ENCODE measurements at regions not wholly inside any gene's neighbourhood (a gene's known extent, or its start where the extent isn't known, plus 50 kb on each side); places are given as distances from the start of the nearest gene placed in this dataset.

DNA sequence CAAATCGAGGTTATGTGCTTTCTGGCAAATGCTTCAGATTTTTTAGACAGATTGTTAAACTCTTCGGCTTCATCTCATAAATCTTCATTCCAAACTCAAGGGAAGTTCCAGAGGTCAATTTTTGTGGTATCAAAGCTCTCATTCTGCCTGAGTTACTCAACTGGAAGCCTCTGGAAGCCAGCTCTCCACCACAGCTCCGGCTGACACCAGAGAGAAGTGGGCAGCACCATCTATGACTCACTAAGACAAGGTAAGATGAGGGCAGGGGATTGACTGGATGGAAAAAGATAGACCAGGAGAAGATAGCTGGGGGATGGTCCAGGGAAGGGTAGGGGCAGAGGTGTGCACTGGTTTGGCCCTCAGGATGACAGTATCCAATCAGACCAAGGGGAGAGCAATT lies 137.3 kb upstream of the HNRNPA3 start:
- H3K9me3 Mint-ChIP-seq (ENCODE audit: low read depth) = no peaks in the 10 kb centered on the region
- POLR2A ChIA-PET = interaction anchor here (0.5 kb wide), 1 partner anchor 736 kb away, joined by 3 read pairs; no protein-coding TSS in a partner anchor
- no peak overlapping the region for H3K4me3 Mint-ChIP-seq
- CTCF ChIA-PET = no interaction called here
- ATAC-seq = no peak
- no peaks in the 10 kb centered on the region for H3K36me3 Mint-ChIP-seq (ENCODE audit: low read depth)
- no peak overlapping the region for H3K27ac Mint-ChIP-seq
- no peaks in the 10 kb centered on the region for H3K4me1 Mint-ChIP-seq
- no peak for DNase-seq
- peaks cover 11% of the 10 kb centered on the region for H3K27me3 Mint-ChIP-seq
- intact Hi-C loops (cut with DNase I, micrococcal nuclease) = no loop called here

DNA sequence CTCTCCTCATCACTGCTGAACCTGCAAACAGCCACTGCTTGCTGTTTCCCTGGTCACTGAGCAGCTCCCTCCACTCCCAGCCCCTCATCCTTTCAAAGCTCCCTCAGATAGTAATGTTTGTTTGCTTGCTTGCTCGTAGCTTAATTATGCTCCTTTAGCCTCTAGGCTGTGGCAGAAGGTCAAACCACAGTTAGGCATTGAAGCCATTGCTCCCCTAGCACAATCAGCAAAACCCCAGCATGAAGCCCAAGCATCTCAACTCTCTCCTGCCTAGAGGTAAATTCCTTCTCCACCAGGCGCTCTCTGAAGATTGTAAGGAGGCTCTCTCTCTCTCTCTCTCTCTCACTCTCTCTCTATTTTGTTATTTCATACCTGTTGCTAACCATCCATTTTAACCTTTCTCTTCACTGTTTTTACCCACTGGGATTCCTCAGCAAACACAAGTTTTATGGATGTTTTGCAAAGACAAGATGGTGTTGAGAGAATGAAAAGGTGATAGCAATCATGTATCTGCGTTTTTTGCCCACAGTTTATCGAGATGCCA lies 135.9 kb upstream of the HNRNPA3 start:
- ATAC-seq (no peak), DNase-seq (no peak)
- H3K4me1 Mint-ChIP-seq = no peaks in the 10 kb centered on the region
- H3K27me3 Mint-ChIP-seq = peaks cover 9% of the 10 kb centered on the region
- no peak overlapping the region for H3K27ac Mint-ChIP-seq
- ChIA-PET CTCF (interaction anchor here (0.6 kb wide), 1 partner anchor 31 kb away, joined by 3 read pairs; no protein-coding TSS in a partner anchor), POLR2A (no interaction called here)
- H3K9me3 Mint-ChIP-seq (ENCODE audit: low read depth) = no peaks in the 10 kb centered on the region
- intact Hi-C loops (cut with DNase I, micrococcal nuclease) = no loop called here
- H3K36me3 Mint-ChIP-seq (ENCODE audit: low read depth) = no peaks in the 10 kb centered on the region
- no peak overlapping the region for H3K4me3 Mint-ChIP-seq

DNA sequence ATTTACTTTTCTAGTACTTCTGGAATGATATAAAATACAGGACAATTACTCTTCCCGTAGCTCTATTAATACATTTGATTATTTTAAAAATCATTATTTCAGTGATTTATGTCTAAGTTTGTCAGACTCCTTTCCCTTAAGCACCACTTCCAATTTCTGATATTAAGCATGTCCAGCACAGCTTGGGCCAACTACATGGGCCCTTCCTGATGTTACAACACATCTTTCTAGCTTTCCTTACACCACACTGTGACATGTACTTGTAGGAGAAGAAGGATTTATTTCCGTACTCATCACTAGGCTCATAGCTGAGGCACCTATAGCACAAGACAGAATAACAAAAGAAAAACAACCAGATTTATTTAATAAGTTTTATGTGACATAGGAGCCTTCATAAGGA lies 134.8 kb upstream of the HNRNPA3 start:
- POLR2A ChIA-PET = no interaction called here
- no peak overlapping the region for H3K4me3 Mint-ChIP-seq
- H3K27ac Mint-ChIP-seq = no peak overlapping the region
- no peak for ATAC-seq
- no peaks in the 10 kb centered on the region for H3K9me3 Mint-ChIP-seq (ENCODE audit: low read depth)
- no peaks in the 10 kb centered on the region for H3K36me3 Mint-ChIP-seq (ENCODE audit: low read depth)
- intact Hi-C loops (cut with DNase I, micrococcal nuclease) = no loop called here
- CTCF ChIA-PET = no interaction called here
- DNase-seq = no peak
- peaks cover 9% of the 10 kb centered on the region for H3K27me3 Mint-ChIP-seq
- no peaks in the 10 kb centered on the region for H3K4me1 Mint-ChIP-seq

DNA sequence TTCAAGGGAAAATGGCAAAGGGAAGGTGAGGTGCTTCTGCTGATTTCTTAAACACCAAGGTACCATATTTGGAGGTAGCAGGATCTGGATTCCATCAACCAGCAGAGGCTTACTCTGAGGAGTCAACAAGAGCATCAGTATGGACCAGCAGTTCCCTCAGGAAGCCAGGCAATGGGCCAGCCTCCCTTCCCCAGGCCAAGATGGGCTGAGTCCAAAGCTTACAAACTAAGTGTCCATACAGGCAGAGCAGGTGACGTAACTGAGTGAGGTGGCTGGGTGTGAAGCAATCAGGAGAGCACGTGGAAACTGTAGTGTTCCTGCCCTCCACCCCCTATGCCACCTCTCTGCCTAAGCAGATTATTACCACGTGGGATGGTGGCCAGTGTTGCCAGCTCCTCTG lies 134.2 kb upstream of the HNRNPA3 start:
- no peaks in the 10 kb centered on the region for H3K36me3 Mint-ChIP-seq (ENCODE audit: low read depth)
- no peaks in the 10 kb centered on the region for H3K9me3 Mint-ChIP-seq (ENCODE audit: low read depth)
- peaks cover 4% of the 10 kb centered on the region for H3K27me3 Mint-ChIP-seq
- no peak for DNase-seq
- intact Hi-C loops (cut with DNase I, micrococcal nuclease) = no loop called here
- CTCF ChIA-PET = interaction anchor here (1.4 kb wide), 1 partner anchor 70 kb away, joined by 4 read pairs; no protein-coding TSS in a partner anchor
- H3K27ac Mint-ChIP-seq = no peak overlapping the region
- H3K4me1 Mint-ChIP-seq = no peaks in the 10 kb centered on the region
- POLR2A ChIA-PET = no interaction called here
- no peak overlapping the region for H3K4me3 Mint-ChIP-seq
- ATAC-seq = no peak

DNA sequence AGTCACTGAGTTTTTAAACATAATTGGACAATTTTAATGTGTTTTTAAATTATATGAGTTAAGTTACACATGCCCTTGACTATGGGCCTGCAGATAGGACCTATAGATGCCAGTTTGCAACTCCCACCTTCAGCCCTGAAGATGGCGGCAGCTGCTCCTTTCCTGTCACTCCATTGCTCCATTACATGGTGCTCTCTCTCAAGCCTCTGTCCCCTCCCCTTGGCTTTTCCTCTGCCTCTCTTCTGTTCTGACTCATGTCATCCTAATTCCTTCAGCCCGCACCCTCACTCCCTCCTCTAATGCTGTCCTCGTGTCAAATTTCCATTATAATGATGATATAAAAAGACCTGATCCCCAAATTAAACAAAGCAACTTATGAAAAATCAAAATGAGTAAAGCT lies 133.7 kb upstream of the HNRNPA3 start:
- H3K27ac Mint-ChIP-seq = no peak overlapping the region
- POLR2A ChIA-PET = no interaction called here
- no peak overlapping the region for H3K4me3 Mint-ChIP-seq
- no peaks in the 10 kb centered on the region for H3K9me3 Mint-ChIP-seq (ENCODE audit: low read depth)
- H3K27me3 Mint-ChIP-seq = peaks cover 4% of the 10 kb centered on the region
- H3K4me1 Mint-ChIP-seq = no peaks in the 10 kb centered on the region
- no peaks in the 10 kb centered on the region for H3K36me3 Mint-ChIP-seq (ENCODE audit: low read depth)
- intact Hi-C loops (cut with DNase I, micrococcal nuclease) = no loop called here
- ATAC-seq (no peak), DNase-seq (no peak)
- CTCF ChIA-PET = interaction anchor here (1.4 kb wide), 1 partner anchor 70 kb away, joined by 4 read pairs; no protein-coding TSS in a partner anchor

DNA sequence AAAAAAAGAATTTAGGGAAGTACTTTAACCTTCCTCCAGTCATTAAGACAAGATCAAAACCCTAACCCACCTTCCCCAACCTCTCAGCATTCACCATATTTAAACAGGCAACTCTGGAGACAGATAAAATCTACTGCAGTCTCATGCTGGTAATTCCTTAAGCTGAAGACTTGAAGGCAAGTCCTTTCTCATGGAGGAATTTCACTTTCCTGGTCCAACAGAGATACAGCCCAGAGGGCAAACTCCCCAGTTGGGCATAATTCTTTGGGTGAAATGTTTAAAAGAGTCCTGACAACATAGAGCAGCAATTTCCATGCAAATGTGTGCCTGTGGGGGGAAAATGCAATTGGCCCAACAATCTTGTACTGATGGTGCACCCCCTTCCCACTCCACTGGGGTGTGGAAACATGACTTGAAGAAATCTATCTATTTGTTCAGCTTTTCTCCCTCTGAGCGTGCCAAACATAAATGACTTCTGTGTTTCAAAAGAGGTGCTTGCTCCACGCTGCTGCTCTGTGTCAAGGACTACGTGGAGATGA lies 131.8 kb upstream of the HNRNPA3 start:
- no peaks in the 10 kb centered on the region for H3K9me3 Mint-ChIP-seq (ENCODE audit: low read depth)
- H3K4me1 Mint-ChIP-seq = no peaks in the 10 kb centered on the region
- ATAC-seq = no peak
- CTCF ChIA-PET = interaction anchor here (0.6 to 1.3 kb wide), 3 partner anchors 80 to 796 kb away, joined by 3 to 4 read pairs (median 3); no protein-coding TSS in a partner anchor
- no peak for DNase-seq
- peaks cover 2% of the 10 kb centered on the region for H3K27me3 Mint-ChIP-seq
- POLR2A ChIA-PET = no interaction called here
- intact Hi-C loops (cut with DNase I, micrococcal nuclease) = no loop called here
- H3K36me3 Mint-ChIP-seq (ENCODE audit: low read depth) = no peaks in the 10 kb centered on the region
- no peak overlapping the region for H3K27ac Mint-ChIP-seq
- H3K4me3 Mint-ChIP-seq = no peak overlapping the region

DNA sequence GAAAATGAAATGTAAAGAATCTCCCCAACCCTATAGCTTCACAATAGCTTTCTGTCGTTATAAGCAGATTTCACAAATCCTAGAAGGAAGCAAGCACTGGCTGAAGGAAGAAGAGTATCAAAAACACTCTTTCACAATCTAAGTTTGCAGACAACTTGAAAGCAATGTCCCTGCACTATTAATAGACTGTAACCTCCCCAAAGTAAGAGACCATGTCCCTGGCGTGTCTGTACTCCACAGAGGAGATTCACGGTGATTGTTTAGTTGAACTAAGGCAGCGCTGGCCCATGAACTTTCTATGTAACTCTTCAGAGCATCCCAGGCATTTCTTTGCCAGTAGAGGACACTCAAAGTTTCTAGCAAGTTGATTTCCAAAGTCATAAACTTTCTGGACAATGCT lies 128.0 kb upstream of the HNRNPA3 start:
- CTCF ChIA-PET = no interaction called here
- H3K27ac Mint-ChIP-seq = no peak overlapping the region
- H3K27me3 Mint-ChIP-seq = no peaks in the 10 kb centered on the region
- ATAC-seq (no peak), DNase-seq (no peak)
- intact Hi-C loops (cut with DNase I, micrococcal nuclease) = no loop called here
- no peak overlapping the region for H3K4me3 Mint-ChIP-seq
- H3K4me1 Mint-ChIP-seq = no peaks in the 10 kb centered on the region
- no peaks in the 10 kb centered on the region for H3K9me3 Mint-ChIP-seq (ENCODE audit: low read depth)
- H3K36me3 Mint-ChIP-seq (ENCODE audit: low read depth) = no peaks in the 10 kb centered on the region
- POLR2A ChIA-PET = no interaction called here

DNA sequence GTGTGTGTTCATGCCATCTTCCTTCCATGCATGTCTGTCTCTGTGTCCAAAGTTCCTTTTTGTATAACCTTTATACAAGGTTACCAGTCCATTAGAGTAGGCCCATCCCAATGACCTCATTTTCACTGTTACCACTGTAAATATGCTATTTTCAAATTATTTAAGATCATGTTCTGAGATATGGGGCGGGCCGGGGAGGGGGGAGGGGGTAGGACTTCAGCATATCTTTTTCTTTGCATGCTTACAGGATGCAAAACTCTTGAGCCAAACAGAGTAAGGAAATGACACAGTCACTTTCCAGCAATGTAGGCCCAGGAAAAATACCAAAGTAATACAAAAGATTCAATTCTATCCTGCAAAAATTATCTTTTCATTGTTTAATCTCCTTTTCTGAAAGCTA lies 124.1 kb upstream of the HNRNPA3 start:
- H3K4me3 Mint-ChIP-seq = no peak overlapping the region
- H3K9me3 Mint-ChIP-seq (ENCODE audit: low read depth) = no peaks in the 10 kb centered on the region
- H3K36me3 Mint-ChIP-seq (ENCODE audit: low read depth) = no peaks in the 10 kb centered on the region
- ChIA-PET CTCF (interaction anchor here (0.7 kb wide), 1 partner anchor 58 kb away, joined by 4 read pairs; no protein-coding TSS in a partner anchor), POLR2A (interaction anchor here (0.6 kb wide), 1 partner anchor 926 kb away, joined by 4 read pairs; no protein-coding TSS in a partner anchor)
- DNase-seq (no peak), ATAC-seq (no peak)
- intact Hi-C loops (cut with DNase I, micrococcal nuclease) = no loop called here
- peaks cover 4% of the 10 kb centered on the region for H3K27me3 Mint-ChIP-seq
- H3K27ac Mint-ChIP-seq = no peak overlapping the region
- no peaks in the 10 kb centered on the region for H3K4me1 Mint-ChIP-seq

DNA sequence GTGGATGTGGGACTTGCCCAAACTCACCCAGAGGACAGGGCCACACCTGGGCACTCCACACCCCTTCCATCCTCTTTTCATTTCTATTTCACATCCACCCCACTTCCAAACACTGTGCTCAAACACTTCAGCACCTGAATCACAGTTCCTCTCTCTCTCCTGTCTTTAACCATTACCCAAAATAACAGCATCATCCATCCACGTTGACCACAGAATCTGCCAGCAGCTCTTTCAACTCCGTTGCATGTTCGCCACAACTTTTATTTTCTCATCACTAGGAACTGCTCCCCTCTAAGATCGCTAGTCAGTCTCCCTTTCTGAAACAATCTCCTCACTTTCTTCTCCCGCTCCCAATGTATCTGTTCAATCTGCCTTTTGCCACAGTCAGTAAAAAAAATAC lies 121.6 kb upstream of the HNRNPA3 start:
- CTCF ChIA-PET = no interaction called here

DNA sequence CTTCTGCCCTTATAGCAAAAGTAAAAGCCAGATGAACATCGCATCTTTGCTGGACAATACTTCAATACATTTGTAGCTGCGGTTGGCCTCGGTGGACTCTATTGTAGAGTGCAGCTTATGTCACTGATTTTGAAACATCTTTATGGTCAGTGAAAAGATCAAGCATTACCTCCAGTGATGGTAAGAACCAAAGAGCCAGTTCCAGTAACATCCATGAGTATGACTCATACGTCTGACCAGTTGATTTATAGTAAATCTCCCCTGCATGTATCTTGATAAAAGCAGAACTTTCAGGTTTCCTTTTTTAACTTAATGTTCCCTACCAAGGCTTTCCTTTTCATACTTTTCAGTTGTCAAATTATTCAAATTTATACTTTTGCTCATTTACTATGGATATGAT lies 119.2 kb upstream of the HNRNPA3 start:
- Mint-ChIP-seq H3K4me3 (no peak overlapping the region), H3K27me3 (peaks cover 7% of the 10 kb centered on the region), H3K9me3 (ENCODE audit: low read depth) (no peaks in the 10 kb centered on the region), H3K27ac (no peak overlapping the region), H3K36me3 (ENCODE audit: low read depth) (no peaks in the 10 kb centered on the region), H3K4me1 (no peaks in the 10 kb centered on the region)
- ChIA-PET POLR2A (no interaction called here), CTCF (interaction anchor here (0.8 kb wide), 1 partner anchor 376 kb away, joined by 3 read pairs; no protein-coding TSS in a partner anchor)
- DNase-seq (no peak), ATAC-seq (no peak)
- intact Hi-C loops (cut with DNase I, micrococcal nuclease) = no loop called here

More for the DNA sequence above, 121.6 kb upstream of the HNRNPA3 start:
- intact Hi-C loops (cut with DNase I, micrococcal nuclease) = no loop called here
- no peak for ATAC-seq
- POLR2A ChIA-PET = no interaction called here
- H3K9me3 Mint-ChIP-seq (ENCODE audit: low read depth) = no peaks in the 10 kb centered on the region
- no peak overlapping the region for H3K4me3 Mint-ChIP-seq
- no peaks in the 10 kb centered on the region for H3K4me1 Mint-ChIP-seq
- DNase-seq = no peak
- H3K27me3 Mint-ChIP-seq = peaks cover 6% of the 10 kb centered on the region
- H3K36me3 Mint-ChIP-seq (ENCODE audit: low read depth) = no peaks in the 10 kb centered on the region
- no peak overlapping the region for H3K27ac Mint-ChIP-seq

DNA sequence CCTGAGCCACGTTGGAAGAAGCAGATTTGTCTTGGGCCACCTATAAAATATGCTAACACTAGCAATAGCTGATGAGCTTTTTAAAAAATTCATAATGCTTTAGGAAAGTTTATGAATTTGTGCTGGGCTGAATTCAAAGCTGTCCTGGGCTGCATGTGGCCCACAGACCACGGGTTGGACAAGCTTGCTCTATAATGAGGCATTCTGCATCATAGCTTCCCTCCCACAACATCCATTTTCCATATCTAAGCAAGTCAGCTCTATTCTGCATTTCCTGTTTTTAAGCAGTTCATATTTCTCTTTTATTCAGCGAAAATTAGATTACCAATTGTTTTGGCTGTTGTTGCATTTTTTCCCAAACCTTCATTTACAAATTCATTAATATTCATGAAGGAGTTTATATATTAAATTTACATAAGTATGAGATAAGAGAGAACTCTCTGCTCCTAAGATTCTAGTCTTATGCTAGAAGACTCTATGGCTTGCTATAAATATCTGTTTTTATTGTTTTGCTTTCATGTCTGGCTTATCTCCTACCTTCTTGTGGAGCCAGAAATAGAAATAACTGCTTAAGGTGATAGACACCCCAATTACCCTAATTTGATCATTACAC lies 114.5 kb upstream of the HNRNPA3 start:
- Mint-ChIP-seq H3K36me3 (ENCODE audit: low read depth) (no peaks in the 10 kb centered on the region), H3K4me3 (no peak overlapping the region), H3K9me3 (ENCODE audit: low read depth) (peaks cover 2% of the 10 kb centered on the region), H3K27ac (no peak overlapping the region), H3K4me1 (no peaks in the 10 kb centered on the region), H3K27me3 (peaks cover 4% of the 10 kb centered on the region)
- ATAC-seq = no peak
- CTCF ChIA-PET = interaction anchor here (0.7 to 1.0 kb wide), 2 partner anchors 16 to 651 kb away, joined by 3 to 4 read pairs; no protein-coding TSS in a partner anchor
- no peak for DNase-seq
- POLR2A ChIA-PET = no interaction called here
- intact Hi-C loops (cut with DNase I, micrococcal nuclease) = no loop called here

DNA sequence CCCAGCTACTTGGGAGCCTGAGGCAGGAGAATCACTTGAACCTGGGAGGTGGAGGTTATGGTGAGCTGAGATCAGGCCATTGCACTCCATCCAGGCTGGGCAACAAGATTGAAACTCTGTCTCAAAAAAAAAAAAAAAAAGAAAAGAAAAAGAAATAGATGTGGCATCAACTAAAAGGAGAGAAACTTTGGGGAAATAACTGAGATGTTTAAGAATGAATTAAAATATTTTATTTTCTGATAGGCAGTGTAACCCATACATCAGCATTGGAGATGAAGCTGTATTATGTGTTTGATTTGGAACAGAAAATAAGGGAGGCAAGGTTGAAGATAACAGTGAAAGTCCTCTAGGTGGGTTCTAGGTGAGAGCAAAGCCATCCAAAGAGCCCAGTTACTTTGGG lies 110.7 kb upstream of the HNRNPA3 start:
- intact Hi-C loops (cut with DNase I, micrococcal nuclease) = no loop called here
- DNase-seq (no peak), ATAC-seq (no peak)
- ChIA-PET POLR2A (no interaction called here), CTCF (interaction anchor here (0.7 to 1.5 kb wide), 2 partner anchors 9 to 672 kb away, joined by 3 read pairs; no protein-coding TSS in a partner anchor)
- Mint-ChIP-seq H3K4me3 (no peak overlapping the region), H3K36me3 (ENCODE audit: low read depth) (no peaks in the 10 kb centered on the region), H3K9me3 (ENCODE audit: low read depth) (peaks cover 2% of the 10 kb centered on the region), H3K27me3 (peaks cover 3% of the 10 kb centered on the region), H3K4me1 (no peaks in the 10 kb centered on the region), H3K27ac (no peak overlapping the region)

All from activated CD4-positive, alpha-beta T cell treated with anti-CD3 and anti-CD28 coated beads for 36 hours (primary cell).